Dedifferentiated amniotic fluid mesenchymal stem cell (primary cell): ENCODE measurements at regions not wholly inside any gene's neighbourhood (a gene's known extent, or its start where the extent isn't known, plus 50 kb on each side); places are given as distances from the start of the nearest gene placed in this dataset.

ENCODE experiments used
- DNase-seq: peaks from one replicate; pipeline ENCODE4 v3.0.0-alpha.2; 2016; ENCODE audit errors: extremely low spot score

DNA sequence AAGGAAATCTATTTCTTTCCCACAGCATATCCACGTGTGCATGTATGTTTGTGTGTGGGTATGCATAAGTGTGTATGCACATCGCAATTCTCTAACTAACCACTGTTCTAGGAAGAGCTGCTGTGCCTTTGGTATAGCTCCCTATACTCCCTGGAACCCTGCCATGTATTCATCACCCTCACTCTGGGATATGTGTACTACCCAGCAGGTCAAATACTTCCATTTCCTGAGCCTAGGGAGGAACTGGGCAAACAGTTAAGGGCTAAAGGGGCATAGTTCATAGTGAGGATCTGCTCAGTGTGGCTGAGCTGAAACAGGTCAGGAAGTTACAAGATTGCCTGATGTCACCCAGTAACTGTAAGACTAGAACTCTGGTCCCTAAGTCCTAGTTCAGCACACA, 260.4 kb downstream of the RPLP1 start:
- DNase-seq, result no peak

GRCh38 chr15:69713726-69714559, 261.3 kb downstream of the RPLP1 start:
- no peak for DNase-seq

GRCh38 chr15:69715210-69715609, 262.6 kb downstream of the RPLP1 start:
- DNase-seq, result no peak

DNA sequence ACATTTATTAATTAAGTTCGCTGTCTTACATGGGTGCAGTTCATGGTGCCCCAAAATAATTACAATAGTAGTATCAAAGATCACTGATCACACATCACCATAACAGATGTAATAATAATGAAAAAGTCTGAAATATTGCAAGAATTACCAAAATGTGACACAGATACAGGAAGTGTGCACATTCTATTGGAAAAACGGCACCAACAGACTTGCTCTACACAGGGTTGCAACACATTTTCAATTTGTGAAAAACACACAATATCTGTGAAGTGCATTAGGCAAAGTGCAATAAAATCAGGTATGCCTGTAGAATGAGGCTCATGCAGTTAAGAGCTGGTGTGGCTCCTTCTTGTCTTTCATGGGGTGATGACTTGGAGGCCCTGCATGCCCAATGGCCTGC, 265.8 kb downstream of the RPLP1 start:
- DNase-seq, result no peak

DNA sequence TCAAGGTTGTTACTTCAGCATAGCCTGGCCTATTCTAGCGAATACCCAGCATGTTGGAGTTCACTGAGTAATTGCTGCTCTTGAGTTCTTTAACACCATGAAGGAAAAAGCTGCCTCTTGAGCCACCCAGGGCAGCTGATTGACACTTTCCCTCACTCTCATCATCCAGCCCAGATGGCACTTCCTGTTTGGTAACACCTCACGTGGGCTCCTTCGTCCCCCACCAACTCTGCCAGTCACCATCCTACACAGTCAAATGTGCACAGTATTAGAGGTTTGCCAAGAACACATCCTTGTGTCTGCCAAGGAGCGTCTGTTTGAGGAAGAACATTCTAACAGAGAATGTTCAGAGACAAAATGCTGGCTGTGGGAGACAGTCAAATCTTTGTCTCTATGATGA, 266.3 kb downstream of the RPLP1 start:
- no peak for DNase-seq

- no peak for DNase-seq
Observed at GRCh38 chr15:69719527-69720240, 267.1 kb downstream of the RPLP1 start.

GRCh38 chr15:69720536-69720935, 267.9 kb downstream of the RPLP1 start:
- DNase-seq, result no peak

GRCh38 chr15:69722924-69723323, 270.3 kb downstream of the RPLP1 start:
- no peak for DNase-seq

GRCh38 chr15:69723404-69724096, 270.9 kb downstream of the RPLP1 start:
- no peak for DNase-seq

DNA sequence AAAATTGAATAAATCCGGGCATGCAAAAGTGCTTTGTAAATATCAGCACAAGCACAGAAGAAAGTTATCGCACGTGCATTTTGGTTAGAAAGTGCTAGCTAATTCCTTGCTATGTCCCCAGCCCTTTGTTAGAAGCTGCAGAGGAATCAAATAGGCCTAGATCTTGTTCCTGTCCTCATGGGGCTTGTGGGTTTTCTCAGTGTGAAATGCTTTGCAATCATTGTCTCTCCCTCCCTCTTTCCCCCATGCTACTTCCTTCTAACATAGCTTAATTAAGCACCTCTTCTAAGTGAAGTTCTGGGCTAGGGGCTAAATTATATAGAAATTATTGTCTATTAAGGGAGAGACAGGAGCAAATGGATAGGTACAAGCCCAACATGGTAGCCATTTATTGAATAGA, 271.7 kb downstream of the RPLP1 start:
- DNase-seq, result no peak

- no peak for DNase-seq
Observed at GRCh38 chr15:69725275-69725674, 272.7 kb downstream of the RPLP1 start.

GRCh38 chr15:69725957-69726356, 273.3 kb downstream of the RPLP1 start:
- no peak for DNase-seq

DNA sequence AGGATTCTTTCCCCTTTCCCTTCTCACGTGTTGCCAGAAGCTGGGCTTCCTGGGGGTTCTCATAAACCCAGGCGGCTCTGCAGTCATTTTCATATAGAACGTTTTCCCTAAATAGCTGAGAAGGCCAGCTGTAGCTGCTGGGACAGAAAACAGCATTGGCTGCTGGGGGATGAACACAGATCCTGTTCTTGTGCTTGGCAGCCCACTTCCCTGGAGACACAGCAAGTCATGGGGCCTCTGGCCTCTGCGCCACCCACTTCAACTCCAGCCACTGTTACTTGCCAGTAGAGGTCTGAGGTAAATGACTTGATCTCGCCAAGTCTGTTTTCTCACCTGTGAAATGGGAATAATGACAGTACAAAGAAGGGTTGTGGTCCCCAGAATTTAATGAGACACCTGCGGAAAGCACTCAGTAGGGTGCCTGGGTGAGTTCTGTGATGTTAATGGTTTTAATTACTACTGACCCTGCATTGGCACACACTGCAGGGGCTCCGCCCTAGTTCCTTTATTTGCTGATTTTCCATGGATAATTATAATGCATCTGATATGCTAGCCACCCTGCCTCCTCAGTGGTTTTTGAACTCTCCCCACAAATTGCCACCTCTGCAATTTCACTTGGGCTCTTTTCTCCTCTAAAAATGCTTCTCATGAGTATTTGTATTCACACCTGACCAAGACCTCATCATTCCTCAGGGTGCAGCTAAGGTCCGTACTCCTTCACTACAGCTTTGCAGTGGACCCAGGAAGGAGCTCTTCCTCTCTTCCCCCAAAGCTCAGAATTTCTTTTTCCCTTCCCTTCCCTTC, 274.7 kb downstream of the RPLP1 start:
- no peak for DNase-seq

- DNase-seq, result no peak
Observed at GRCh38 chr15:69729167-69729748, 276.6 kb downstream of the RPLP1 start.

- no peak for DNase-seq
Observed at GRCh38 chr15:69730281-69731080, 277.9 kb downstream of the RPLP1 start.

GRCh38 chr15:69731081-69731330, 278.4 kb downstream of the RPLP1 start:
- DNase-seq, result no peak

DNA sequence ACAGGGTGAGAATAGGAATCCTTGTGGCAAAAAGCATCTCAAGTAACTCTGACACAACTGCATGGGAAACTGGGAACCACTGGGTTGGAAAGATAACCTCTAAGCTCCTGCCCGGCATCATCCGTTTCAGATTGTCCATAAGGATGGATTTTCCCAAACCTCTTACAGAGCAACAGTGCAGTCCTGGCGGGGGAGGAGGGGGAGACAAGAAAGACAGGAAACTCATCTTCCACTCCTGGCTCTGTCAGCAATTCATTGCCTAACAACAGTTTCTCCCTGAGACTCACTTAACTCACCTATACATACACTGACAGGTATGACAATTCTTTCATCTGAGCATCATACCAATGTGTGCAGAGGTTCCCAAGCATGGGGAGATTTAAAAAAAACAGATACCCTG, 279.0 kb downstream of the RPLP1 start:
- no peak for DNase-seq

DNA sequence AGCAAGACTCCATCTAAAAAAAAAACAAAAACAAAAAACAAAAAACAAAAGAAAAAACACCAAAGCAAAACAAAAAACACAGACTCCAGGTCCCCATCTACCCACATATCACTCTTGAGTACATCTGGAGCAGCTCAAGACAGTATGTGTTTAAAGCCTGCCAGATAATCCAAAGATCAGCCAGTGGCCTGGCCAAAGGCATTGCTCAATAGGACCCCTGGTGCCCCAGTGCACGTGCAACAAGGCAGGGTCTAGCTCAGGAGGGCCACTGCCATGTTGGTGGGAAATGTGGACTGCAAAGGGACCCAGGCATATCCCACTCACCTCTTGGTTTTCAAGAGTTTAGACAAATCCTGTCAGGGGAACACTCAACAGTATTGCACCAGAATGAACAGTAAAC, 279.5 kb downstream of the RPLP1 start:
- no peak for DNase-seq

DNA sequence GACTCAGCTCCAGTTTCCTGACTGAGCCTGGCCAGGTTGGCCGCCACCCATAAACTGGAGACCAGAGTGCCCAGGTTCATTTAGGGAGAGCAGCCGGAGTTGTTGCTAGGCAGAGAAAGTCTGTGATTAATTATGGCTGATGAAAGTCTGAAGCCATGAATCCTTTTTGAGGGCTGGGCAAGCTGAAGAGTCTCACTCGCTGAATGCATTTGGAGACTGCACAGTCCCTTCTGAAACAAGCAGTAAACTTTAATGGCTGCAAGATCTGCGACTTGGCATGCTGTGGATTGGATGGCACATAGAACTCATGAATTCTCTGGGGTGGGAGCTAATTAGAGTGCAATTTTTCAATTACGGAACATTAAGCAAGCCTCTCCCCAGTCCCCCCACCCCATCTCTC, 282.1 kb downstream of the RPLP1 start:
- DNase-seq, result peak; percentile 20

DNA sequence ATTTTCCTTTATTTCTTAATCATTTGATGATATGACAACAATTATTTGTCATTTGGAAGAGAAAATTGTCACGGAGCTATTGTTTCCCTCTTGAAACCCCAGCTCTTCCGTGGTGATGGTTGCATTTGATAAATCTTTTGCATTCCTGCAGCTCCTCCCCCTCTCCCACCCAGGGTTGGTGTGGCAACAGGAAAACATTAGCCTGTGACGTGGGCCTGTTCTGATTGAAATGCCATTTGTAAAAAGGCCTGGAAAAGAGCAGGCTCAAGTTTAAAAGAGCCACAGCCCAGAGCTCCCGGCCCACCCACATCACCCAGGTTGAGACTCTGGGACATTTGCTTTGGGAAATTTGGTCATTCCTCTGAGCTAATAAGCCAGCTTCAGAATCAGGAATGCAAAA, 282.5 kb downstream of the RPLP1 start:
- DNase-seq, result peak; percentile 59

DNA sequence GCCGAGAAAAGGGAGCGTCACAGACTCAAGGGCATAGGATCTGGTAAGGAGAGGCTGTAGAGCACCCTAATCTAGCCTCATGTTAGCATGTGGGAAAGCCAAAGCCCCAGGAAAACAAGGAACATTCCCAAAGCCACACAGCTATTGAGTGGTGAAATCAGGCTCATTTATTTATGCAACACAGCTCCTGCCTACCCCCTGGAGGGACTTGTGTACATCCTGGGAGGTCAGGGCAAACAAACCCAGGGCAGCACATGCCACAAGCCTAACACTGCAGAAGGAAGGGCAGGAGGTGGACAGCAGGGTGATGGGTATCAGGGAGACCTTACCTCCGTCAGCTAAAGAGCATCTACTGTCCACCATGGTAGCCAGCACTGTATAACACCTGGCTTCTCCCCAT, 283.5 kb downstream of the RPLP1 start:
- DNase-seq, result no peak
